Trophoblast cell (in vitro differentiated cells and primary cell): ENCODE measurements at regions not wholly inside any gene's neighbourhood (a gene's known extent, or its start where the extent isn't known, plus 50 kb on each side); places are given as distances from the start of the nearest gene placed in this dataset.

Experiments
- DNase-seq, 2 donors: peaks; one replicate each; pipeline ENCODE4 v3.0.0-alpha.2; 2016
- H2AFZ ChIP-seq: 2 replicates; pipeline ENCODE4 v1.6.1; 2013; ENCODE audit warnings: low read length, moderate library complexity, mild to moderate bottlenecking; ENCODE audit not compliant: insufficient read depth, poor library complexity
- H2AK5ac ChIP-seq: 2 replicates; pipeline ENCODE4 v1.6.1; 2013; ENCODE audit warnings: mild to moderate bottlenecking, low read length
- H2BK120ac ChIP-seq: 2 replicates; pipeline ENCODE4 v1.6.1; 2013; ENCODE audit warnings: low read length, mild to moderate bottlenecking, moderate library complexity; ENCODE audit not compliant: insufficient read depth, poor library complexity
- H2BK12ac ChIP-seq: 2 replicates; pipeline ENCODE4 v1.6.1; 2013; ENCODE audit warnings: mild to moderate bottlenecking, low read length, moderate library complexity
- H2BK5ac ChIP-seq: 2 replicates; pipeline ENCODE4 v1.6.1; 2013; ENCODE audit warnings: low read length, low read depth, moderate library complexity, mild to moderate bottlenecking; ENCODE audit not compliant: poor library complexity
- H3K14ac ChIP-seq: 2 replicates; pipeline ENCODE4 v1.6.1; 2013; ENCODE audit warnings: mild to moderate bottlenecking, low read length
- H3K18ac ChIP-seq: 2 replicates; pipeline ENCODE4 v1.6.1; 2013; ENCODE audit warnings: mild to moderate bottlenecking, low read length
- H3K23ac ChIP-seq: 2 replicates; pipeline ENCODE4 v1.6.1; 2013; ENCODE audit warnings: low read length
- H3K27ac ChIP-seq: 2 replicates; pipeline ENCODE4 v1.5.1; 2013; ENCODE audit warnings: low read depth, mild to moderate bottlenecking, inconsistent platforms, low read length, moderate library complexity
- H3K27me3 ChIP-seq: 2 replicates; pipeline ENCODE4 v1.6.1; 2013; ENCODE audit warnings: inconsistent platforms, mild to moderate bottlenecking, low read length, moderate library complexity; ENCODE audit not compliant: insufficient read depth
- H3K36me3 ChIP-seq, 2 experiments: 1 replicate in 1 of 2; 2 replicates in 1 of 2; pipeline ENCODE4 v1.6.1; 2013; ENCODE audit warnings: low read length in 2 of 2, mild to moderate bottlenecking in 2 of 2, moderate library complexity in 1 of 2; ENCODE audit not compliant: insufficient read depth in 2 of 2, control insufficient read depth in 1 of 2
- H3K4ac ChIP-seq: 2 replicates; pipeline ENCODE4 v1.6.1; 2013; ENCODE audit warnings: low read depth, mild to moderate bottlenecking, low read length, moderate library complexity
- H3K4me1 ChIP-seq, 2 experiments: 1 replicate in 1 of 2; 2 replicates in 1 of 2; pipeline ENCODE4 v1.6.1; 2013; ENCODE audit warnings: low read length in 2 of 2, mild to moderate bottlenecking in 2 of 2, moderate library complexity in 1 of 2; ENCODE audit not compliant: insufficient read depth in 2 of 2, control insufficient read depth in 1 of 2
- H3K4me2 ChIP-seq: 2 replicates; pipeline ENCODE4 v1.6.1; 2013; ENCODE audit warnings: inconsistent platforms, mild to moderate bottlenecking, low read length, moderate library complexity
- H3K4me3 ChIP-seq: 2 replicates; pipeline ENCODE4 v1.5.1; 2013; ENCODE audit warnings: mild to moderate bottlenecking, low read depth, low read length, inconsistent platforms
- H3K79me1 ChIP-seq: one replicate; pipeline ENCODE4 v1.6.1; 2013; ENCODE audit warnings: low read length
- H3K79me2 ChIP-seq: 2 replicates; pipeline ENCODE4 v1.6.1; 2013; ENCODE audit warnings: low read length, mild to moderate bottlenecking; ENCODE audit not compliant: control insufficient read depth, insufficient read depth, poor library complexity
- H3K9ac ChIP-seq: 2 replicates; pipeline ENCODE4 v1.6.1; 2013; ENCODE audit warnings: mild to moderate bottlenecking, low read length
- H3K9me3 ChIP-seq: 2 replicates; pipeline ENCODE4 v1.6.1; 2013; ENCODE audit warnings: low read depth, mild to moderate bottlenecking, control low read depth, inconsistent platforms, low read length; ENCODE audit not compliant: insufficient read depth
- H4K12ac ChIP-seq: 2 replicates; pipeline ENCODE4 v1.6.1; 2013; ENCODE audit warnings: low read depth, mild to moderate bottlenecking, low read length, moderate library complexity
- H4K8ac ChIP-seq: 2 replicates; pipeline ENCODE4 v1.6.1; 2013; ENCODE audit warnings: low read depth, mild to moderate bottlenecking, low read length, moderate library complexity
- H4K91ac ChIP-seq: one replicate; pipeline ENCODE4 v1.6.1; 2013; ENCODE audit warnings: low read depth, mild to moderate bottlenecking, low read length, moderate library complexity
- WGBS: extraction: QIAGEN DNeasy Blood & Tissue Kit; methylation state at CpG from one replicate; pipeline ENCODE4 v1.1.7; 2013; ENCODE audit warnings: missing lambda C conversion rate; ENCODE audit not compliant: insufficient read length, insufficient coverage; ENCODE audit errors: extremely low coverage; 5-methylcytosine and 5-hydroxymethylcytosine counted together

GRCh38 chr7:89987665-89988064 is 166.6 kb upstream of the STEAP1 start:
- WGBS, result no CpG with 5 or more reads among the region's 3 CpGs
- Histone ChIP-seq H3K27ac (no peak overlapping the region), H2BK5ac (no peak overlapping the region), H2BK120ac (no peak overlapping the region), H2AFZ (no peak overlapping the region), H3K9ac (no peak overlapping the region), H3K79me1 (no peaks in the 10 kb centered on the region), H3K14ac (no peak overlapping the region), H3K4me2 (no peak overlapping the region), H4K8ac (no peak overlapping the region), H3K79me2 (no peaks in the 10 kb centered on the region), H3K36me3 (no peaks in the 10 kb centered on the region), H3K23ac (no peak overlapping the region), H3K27me3 (no peaks in the 10 kb centered on the region), H3K4ac (no peak overlapping the region), H2BK12ac (no peak overlapping the region), H3K18ac (no peak overlapping the region), H4K91ac (no peak overlapping the region), H2AK5ac (no peak overlapping the region), H3K9me3 (no peaks in the 10 kb centered on the region), H3K4me1 (no peaks in the 10 kb centered on the region), H4K12ac (no peak overlapping the region), H3K4me3 (no peak overlapping the region)
- DNase-seq, result no peak

GRCh38 chr7:89988074-89988473 is 166.2 kb upstream of the STEAP1 start:
- no peak overlapping the region for H2BK12ac ChIP-seq
- no peak overlapping the region for H3K23ac ChIP-seq
- no peak overlapping the region for H3K4ac ChIP-seq
- no peaks in the 10 kb centered on the region for H3K79me2 ChIP-seq
- H4K91ac ChIP-seq, result no peak overlapping the region
- H2BK5ac ChIP-seq, result no peak overlapping the region
- no peak overlapping the region for H3K14ac ChIP-seq
- H3K27me3 ChIP-seq, result no peaks in the 10 kb centered on the region
- H3K4me2 ChIP-seq, result no peak overlapping the region
- no CpG with 5 or more reads among the region's 1 CpG for WGBS
- no peak overlapping the region for H2AK5ac ChIP-seq
- no peaks in the 10 kb centered on the region for H3K79me1 ChIP-seq
- no peaks in the 10 kb centered on the region for H3K4me1 ChIP-seq
- H4K8ac ChIP-seq, result no peak overlapping the region
- H3K27ac ChIP-seq, result no peak overlapping the region
- no peak overlapping the region for H2AFZ ChIP-seq
- H3K9me3 ChIP-seq, result no peaks in the 10 kb centered on the region
- no peak overlapping the region for H3K18ac ChIP-seq
- DNase-seq, result no peak
- H3K9ac ChIP-seq, result no peak overlapping the region
- H4K12ac ChIP-seq, result no peak overlapping the region
- H3K4me3 ChIP-seq, result no peak overlapping the region
- H2BK120ac ChIP-seq, result no peak overlapping the region
- no peaks in the 10 kb centered on the region for H3K36me3 ChIP-seq

- H3K9ac ChIP-seq, result no peak overlapping the region
- no peak overlapping the region for H3K18ac ChIP-seq
- H2BK5ac ChIP-seq, result no peak overlapping the region
- H3K14ac ChIP-seq, result no peak overlapping the region
- H3K36me3 ChIP-seq, result no peaks in the 10 kb centered on the region
- no peaks in the 10 kb centered on the region for H3K9me3 ChIP-seq
- H3K4me2 ChIP-seq, result no peak overlapping the region
- H2BK120ac ChIP-seq, result no peak overlapping the region
- H3K4me1 ChIP-seq, result no peaks in the 10 kb centered on the region
- no peaks in the 10 kb centered on the region for H3K79me2 ChIP-seq
- DNase-seq, result no peak
- no peak overlapping the region for H3K4ac ChIP-seq
- H3K23ac ChIP-seq, result no peak overlapping the region
- no peak overlapping the region for H4K91ac ChIP-seq
- no peak overlapping the region for H2AFZ ChIP-seq
- no peak overlapping the region for H3K27ac ChIP-seq
- no peaks in the 10 kb centered on the region for H3K79me1 ChIP-seq
- H4K8ac ChIP-seq, result no peak overlapping the region
- H3K27me3 ChIP-seq, result no peaks in the 10 kb centered on the region
- H2BK12ac ChIP-seq, result no peak overlapping the region
- H4K12ac ChIP-seq, result no peak overlapping the region
- no CpG with 5 or more reads among the region's 2 CpGs for WGBS
- H2AK5ac ChIP-seq, result no peak overlapping the region
- H3K4me3 ChIP-seq, result no peak overlapping the region
Observed at GRCh38 chr7:89989454-89989853, 164.8 kb upstream of the STEAP1 start.

- no peak overlapping the region for H3K4me2 ChIP-seq
- H3K9ac ChIP-seq, result no peak overlapping the region
- no peaks in the 10 kb centered on the region for H3K36me3 ChIP-seq
- H3K9me3 ChIP-seq, result no peaks in the 10 kb centered on the region
- H3K23ac ChIP-seq, result no peak overlapping the region
- H3K4ac ChIP-seq, result no peak overlapping the region
- H3K4me1 ChIP-seq, result no peaks in the 10 kb centered on the region
- H4K12ac ChIP-seq, result no peak overlapping the region
- H2AK5ac ChIP-seq, result no peak overlapping the region
- H4K8ac ChIP-seq, result no peak overlapping the region
- no peak overlapping the region for H3K27ac ChIP-seq
- H3K14ac ChIP-seq, result no peak overlapping the region
- H2BK120ac ChIP-seq, result no peak overlapping the region
- H3K4me3 ChIP-seq, result no peak overlapping the region
- H2BK5ac ChIP-seq, result no peak overlapping the region
- no peak overlapping the region for H2BK12ac ChIP-seq
- no peaks in the 10 kb centered on the region for H3K27me3 ChIP-seq
- H3K79me2 ChIP-seq, result no peaks in the 10 kb centered on the region
- no CpG with 5 or more reads among the region's 1 CpG for WGBS
- no peak for DNase-seq
- H3K79me1 ChIP-seq, result no peaks in the 10 kb centered on the region
- H2AFZ ChIP-seq, result no peak overlapping the region
- no peak overlapping the region for H3K18ac ChIP-seq
- no peak overlapping the region for H4K91ac ChIP-seq
Observed at GRCh38 chr7:89994483-89994882, 159.8 kb upstream of the STEAP1 start.
